CD4-positive, alpha-beta T cell treated with Interleukin-4 for 1 hour (primary cell): ENCODE measurements at regions not wholly inside any gene's neighbourhood (a gene's known extent, or its start where the extent isn't known, plus 50 kb on each side); places are given as distances from the start of the nearest gene placed in this dataset.

Experiments used
- DNase-seq, 2 donors: peaks; one replicate each; pipeline ENCODE4 v3.0.0-alpha.2; 2020 to 2022

DNA sequence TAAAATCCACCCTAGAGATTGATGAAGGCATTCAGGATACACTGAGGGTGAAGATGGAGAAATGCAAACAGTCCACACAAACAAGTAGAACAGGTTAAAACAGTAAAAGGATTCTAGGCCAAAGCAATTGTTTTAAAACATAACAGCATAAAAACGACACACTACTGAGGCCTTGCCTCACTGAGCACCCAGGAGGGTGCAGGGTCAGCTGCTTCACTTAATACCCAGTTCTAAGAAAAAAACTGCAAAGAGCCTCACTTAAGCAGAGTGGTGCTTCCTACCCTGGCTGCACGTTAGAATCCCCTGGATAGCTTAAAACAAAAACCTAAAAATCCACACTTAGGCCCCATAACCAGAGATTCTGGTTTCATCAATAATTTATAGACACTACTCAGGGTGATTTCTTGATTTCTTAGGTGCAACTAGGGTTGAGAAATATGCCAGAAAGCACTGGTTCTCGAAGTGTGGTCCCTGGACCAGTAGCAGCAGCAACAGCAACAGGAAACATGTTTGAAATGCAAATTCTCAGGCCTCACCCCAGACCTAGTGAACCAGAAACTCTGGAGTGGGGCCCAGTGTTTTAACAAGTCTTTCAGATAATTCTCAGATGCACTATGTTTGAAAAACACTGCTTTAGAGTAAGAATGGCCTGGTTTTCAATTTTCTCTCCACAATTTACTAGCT is 279.1 kb downstream of the ZEB2 start:
- no peak for DNase-seq

DNA sequence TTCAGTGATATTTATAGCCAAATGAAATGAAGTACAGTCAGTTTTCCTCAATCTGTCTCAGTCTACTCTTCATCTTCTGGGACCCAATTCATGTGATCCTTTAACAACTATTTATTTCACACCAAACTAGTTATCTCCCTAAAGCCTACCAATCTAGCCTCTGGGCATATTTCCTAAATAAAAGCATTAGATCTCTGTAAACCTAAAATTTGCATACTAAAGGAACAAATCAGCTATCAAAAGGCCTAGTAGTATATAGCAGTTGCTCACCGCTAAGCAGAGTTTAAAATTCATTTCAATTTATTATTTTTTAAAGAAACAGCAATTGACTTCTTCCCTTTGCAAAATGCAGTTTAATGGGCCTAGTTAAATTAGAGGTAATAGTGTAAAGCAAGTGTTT is 280.2 kb downstream of the ZEB2 start:
- no peak for DNase-seq

DNA sequence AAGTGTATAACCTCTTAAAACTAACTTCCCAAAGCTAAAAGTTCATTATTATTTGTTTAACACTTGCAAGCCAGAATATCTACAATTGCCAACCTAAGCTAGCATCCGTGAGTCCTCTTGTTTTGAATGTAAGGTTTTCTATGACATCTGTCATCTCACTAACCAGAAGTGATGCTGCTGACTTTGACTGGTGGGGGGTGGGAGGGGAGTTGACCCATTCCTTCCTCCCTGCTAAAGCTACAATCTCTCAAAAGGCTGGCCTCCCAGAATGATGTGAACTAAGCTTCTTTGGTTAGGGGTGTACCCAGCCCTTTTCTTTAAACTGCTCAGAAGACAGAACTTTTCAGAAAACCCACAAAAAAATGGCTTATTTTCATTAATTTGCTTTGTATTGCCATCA is 280.6 kb downstream of the ZEB2 start:
- no peak for DNase-seq

DNA sequence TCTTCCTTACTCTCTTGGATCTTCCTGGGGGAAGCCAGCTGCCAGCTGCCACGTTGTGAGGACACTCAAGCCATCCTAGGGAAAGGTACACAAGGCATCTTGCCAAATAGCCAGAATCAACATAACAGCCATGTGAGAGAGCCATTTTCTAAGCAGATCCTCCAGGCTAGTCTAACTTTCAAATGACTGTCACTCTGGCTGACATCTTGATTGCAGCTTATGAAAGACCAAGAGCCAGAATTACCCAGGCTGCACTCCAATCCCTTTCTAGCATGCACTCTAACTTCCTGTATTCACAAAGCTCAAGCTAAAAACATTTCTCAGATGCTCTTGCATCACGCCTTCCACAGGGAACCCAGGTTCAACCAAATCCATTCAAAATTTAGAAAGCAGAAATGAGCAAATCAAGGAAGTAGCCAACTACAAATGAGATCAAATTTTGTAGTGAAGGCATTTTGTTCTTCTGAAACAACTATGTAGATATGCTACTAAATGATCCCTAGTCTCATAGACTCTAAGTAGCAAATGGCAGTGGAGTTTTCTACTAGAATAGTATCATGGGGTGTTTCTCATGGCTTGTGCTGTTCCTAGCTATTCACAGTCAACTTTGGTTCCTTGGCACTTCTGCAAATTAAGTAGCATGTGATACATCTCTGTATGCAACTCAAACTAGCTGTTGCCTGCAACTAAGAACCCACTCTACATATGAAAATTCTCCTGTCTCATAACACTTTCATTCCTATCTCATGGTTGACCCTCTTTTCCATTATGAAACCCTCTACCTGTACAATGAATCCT is 281.9 kb downstream of the ZEB2 start:
- no peak for DNase-seq

DNA sequence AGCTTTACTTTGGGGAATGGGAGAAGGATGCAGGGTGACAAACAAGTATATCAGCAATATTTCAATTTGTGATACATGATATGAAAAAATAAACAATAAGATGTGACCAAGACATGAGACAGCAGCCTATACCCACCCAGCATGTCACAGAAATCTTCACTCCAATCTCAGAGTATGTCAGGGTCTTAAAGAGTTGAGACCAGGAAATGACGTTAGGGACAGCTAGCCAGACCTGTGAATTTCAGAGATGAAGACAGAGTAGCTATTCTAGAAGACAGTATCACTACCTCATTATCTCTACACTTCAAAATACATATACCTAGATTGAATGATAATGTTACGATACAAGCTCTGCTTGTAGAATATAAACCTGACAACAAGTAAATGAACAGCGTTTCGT is 282.8 kb downstream of the ZEB2 start:
- no peak for DNase-seq

DNA sequence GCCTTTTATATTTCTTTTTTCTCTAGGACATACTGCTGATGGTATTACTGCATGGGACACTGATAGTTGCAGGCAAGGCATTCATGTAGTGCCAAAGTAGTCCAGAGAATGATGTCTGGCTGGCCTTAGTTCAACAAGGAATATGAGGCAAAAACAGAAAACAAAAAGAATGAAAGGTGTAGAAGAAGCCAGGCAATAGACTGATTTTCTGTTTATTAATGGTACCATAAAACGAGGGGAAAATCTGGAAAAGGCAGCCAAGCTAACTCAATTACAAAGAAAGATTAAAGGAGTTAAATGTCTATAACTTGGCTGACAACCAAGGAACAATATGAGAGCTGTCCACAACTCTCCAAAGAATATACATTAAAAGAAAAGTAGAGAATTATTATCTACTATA is 284.9 kb downstream of the ZEB2 start:
- no peak for DNase-seq

DNA sequence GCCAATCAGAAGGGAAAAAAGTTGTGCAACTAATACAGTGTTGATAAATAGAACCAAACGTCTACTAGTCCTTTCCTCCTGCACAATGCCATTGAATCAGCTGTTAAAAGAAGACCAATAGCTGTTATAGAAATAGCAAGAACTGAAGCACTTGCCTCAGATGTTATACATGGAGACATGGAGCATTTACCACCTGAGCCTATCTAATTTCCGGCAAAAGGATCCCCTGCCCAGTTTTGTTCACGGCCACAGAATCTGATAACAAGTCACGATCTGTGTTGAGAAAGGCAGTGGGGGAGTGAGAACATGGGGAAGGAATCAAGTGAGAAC is 285.4 kb downstream of the ZEB2 start:
- no peak for DNase-seq

DNA sequence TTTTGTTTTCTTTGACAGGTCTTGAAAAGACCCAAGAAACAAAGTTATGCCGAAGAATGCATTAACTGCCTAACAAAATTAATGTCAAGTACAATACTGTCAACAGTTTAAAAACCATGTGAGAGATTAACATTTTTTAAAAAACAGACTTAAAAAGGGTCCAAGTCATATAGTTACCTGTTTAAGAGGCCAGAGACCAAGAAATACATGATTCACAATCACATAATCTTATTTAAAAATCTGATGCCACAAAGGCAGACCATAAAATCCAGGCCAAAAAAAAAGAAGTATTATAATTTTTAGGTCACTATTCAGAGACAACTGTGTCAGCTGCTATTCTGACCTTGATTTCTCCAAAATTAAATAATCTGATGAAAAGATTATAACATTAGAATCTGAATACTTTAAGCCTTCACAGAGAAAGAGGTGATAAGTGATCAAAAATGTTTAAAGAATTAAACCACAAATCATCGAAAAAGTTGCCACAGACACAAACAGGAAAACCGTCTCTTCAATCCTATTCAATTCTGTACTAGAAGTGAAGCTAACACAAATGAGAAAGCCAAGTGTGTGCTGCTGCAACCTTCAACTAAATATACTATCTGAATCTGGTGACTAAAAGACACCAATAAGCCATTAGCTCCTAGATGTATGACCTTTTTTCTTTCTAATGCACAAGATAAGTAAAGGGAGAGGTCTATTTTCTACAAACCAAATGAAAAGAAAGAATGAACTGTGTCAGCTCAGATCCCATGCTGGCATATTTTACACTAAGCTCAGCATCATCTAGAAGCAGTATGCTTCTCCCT is 286.0 kb downstream of the ZEB2 start:
- DNase-seq: peak in 1 of 2 donors; percentile 28

DNA sequence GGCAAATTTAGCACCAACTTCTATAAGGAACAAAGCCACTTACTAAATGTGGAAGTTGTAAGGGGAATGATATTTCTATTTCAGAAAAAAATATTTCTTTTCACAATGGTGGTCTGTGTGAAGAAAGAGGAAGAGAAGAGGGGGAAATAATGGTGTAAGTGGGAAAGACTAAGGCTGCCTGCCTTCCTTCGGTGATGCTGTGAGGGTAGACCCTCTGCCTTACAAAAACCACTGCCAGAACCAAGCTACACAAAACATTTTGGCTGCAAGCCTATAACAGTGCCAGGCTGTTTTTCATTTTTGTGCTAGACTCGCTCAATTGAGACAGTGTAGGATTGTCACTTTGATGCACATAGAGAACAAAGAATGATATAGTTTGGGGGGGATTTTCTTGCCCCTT is 286.6 kb downstream of the ZEB2 start:
- DNase-seq: no peak

DNA sequence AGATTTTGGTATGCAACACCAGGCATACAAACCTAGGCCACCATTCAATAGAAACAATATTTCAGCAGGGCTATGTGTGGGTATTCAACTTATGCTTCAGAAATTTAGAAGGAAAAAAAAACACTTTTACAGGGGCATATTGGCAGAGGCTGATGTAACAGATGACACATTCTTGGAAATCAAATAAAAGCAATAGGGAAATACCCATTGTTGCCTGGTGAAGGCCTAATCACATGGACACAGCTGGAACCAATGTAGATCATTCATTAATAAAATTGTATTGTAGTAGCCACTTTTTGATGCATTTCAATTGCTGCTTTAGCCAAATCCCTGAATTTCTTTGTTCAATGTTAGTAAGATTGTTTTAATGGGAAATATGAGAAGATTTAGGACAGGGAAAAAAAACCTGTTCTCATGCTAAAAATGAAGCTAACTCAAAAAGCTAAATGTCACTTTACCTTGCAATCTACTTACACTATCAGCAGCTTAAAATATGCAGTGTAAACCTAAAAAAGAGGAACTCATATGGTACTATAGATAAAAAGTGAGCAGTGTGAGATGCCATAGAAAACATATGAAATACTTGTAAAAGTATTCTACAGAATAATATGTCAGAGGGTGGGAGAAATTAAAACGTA is 289.4 kb downstream of the ZEB2 start:
- DNase-seq: no peak

DNA sequence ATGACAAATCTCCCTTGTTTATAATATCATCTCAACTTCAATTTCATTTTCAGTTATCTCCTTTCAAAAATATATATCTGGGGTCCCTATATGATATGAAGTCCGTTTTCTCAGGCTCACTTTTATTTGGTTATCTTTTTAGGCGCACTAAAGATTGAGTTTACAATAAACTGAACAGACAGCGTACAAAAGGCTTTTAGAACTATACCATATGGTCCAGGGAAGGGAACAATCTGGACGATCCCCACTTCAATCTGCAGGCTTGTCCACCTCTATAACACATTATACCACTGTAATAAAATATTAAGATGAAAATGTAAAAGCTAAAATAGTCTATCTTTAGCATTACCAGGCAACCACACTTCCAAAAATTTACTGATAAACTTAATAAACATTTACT is 289.9 kb downstream of the ZEB2 start:
- DNase-seq: no peak

DNA sequence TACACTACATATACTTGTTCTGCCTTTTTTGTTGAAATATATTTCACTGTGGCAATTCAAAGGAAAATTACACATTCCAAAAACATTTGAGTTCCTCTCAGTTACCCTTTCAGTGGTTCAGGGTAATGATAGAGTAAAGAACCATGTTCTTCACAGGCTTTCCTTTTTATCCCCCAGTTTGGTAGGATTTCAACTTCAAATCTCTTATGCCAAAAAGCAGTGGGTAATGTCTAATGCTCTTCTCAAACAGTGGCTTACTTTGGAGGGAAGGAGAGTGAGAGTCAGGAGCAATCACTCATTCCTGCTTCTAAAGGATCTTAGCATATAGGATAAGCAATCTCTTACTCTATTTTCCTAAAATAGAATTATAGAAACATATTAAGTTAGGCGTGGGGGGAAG is 290.6 kb downstream of the ZEB2 start:
- DNase-seq: no peak

DNA sequence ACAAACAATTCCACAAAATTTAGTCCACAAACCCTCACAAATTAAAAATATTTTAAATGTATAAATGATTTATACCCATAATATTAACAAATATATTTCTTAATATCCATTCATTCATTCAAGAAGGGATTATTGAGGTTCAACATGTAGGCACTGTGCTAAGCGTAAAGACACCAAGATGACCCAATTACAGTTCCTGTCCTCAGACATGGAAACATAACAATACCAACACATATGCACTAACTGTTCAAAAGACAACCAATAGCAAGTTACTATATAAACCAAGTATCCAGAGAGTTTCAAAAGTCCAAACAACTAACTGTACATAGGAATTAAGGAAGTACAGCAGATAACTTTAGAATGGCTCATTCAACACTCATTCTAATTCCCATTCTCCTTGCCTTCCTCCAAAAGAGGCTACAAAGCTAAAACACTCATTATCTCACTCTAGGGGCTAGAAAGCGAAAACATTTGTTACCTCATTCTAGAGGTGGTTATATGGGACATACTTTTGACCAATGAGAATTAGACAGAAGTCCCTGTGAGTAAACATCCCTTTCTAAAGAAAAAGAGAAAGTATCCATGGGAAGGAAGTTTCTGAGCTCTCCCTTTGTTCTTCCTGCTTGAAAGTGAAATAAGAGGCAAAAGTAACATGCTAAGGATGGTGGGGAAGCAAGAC is 292.4 kb downstream of the ZEB2 start:
- no peak for DNase-seq

DNA sequence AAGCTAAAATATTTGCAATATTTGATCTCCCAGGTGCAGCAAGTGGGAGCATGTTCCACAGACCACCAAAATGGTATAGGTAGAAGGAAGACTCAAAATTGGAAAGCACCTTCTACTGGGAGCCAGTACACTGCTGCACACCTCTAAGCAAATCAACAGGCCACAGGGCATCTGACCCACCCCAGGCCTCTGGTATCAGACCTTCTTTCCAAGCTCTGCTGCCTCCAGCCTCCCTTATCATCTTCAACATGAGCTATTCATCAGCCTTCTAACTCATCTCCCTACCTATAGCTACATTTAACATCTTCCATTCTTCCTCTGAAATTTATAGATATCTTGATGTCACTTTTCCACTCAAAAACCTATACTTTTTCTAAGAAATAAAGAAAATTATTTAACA is 294.8 kb downstream of the ZEB2 start:
- DNase-seq: no peak

DNA sequence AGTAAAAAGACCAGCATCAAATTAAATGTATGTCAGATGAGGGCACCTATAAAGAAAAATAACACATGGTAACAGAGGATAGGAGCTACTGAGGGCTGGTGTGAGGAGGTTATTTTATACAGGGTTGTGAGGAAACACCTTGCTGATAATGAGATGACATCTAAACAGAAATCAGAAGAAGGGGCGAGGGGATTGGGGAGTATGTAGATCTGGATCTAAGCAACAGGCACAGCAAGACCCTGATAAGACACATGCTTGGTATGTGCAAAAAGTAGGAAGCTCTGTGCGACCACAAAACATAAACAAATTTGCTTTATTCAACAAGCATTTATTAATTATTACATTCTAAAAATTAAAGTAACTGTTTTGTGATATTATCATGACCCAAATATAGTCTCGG is 295.4 kb downstream of the ZEB2 start:
- DNase-seq: no peak

DNA sequence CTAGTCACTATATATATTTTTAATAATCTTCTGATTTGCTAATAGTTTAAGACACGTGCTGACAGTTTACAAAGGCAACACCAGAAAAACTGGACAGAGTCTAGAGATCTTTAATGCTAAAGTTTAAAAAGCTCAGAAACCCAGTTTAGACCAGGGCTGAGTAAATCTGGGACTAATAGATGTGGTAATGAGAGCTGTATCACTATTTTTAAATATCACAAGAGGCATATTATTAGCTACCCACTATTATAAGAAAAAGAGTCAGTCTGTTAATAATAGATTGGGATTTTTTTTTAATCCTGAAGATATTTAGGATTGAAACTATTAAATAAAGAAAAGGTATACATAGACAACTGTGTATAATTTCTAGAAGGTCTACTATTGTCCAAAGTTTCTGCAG is 299.9 kb downstream of the ZEB2 start:
- no peak for DNase-seq

DNA sequence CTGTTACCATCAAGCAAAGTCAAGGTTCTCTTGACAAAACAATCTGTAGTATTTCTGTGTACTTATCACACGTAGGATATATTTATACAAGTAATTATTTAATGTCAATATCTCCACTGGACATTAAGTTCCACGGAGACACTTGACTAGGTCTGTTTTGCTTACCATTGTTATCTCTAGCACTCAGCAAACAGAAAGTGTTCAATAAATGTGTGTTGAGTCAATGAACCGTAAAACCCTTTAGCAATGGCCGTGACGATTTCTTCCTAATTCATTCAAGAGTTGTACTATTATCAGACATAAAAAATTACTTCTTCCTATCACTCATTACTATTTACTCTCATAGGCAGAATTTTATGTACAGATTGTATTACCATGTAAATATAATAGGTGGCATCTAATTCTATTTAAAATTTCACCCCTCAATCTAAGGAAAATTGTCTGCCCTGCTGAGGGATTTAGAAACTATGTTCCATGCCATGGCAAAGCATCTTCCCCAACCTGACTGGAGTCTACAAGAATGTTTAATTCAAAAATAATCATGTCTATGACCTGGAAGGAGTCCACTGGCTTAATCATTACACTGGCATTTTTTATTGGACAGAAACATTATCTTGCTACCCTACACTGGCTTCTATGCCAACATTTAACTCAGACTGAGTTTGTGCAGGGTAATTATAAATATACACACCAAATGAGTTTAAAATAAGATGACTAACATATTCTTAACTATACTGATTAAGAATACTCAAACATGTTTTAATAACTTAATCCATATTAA is 301.9 kb downstream of the ZEB2 start:
- no peak for DNase-seq

DNA sequence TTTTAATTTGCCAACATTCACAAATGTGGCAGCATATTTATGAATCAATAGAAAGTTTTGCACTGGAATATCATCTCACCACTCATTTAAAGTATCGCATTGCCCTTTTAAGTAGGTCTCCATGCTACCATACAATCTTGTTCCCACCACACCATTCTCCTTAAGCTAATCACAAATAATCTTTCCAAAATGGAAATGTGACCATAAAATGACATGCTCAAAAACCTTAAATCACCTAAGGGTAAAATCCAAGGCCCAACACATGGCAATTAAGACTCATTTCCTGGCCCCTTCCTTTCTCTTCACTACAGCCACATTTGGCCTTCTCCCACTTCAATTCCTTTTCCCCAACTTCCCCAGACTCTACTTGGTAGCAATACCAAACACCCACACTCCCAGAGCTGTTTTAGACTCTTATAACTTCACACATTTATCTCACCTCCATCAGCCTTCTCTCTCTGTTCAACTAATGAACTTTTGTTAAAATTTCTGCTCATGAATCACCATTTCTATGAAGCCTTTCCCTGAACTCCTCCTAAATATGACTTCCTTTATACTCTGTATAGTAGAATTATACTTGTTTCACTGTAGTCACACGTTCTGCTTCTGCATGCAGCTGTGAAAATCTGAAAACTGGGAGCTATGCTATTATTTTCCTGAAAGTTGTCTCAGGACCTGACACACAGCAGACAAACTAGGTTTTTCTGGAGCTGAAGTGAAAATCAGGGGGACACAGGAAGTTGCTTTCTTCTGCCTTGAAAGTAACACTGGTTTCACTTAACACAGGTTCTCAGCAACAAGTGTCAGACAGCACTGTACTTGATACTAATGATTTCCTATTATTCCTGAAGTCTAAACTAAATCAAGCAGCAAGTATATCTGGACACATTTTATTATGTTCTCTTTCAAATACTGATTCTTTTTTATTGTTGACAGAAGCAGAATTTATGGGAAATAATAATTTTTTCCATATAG is 303.9 kb downstream of the ZEB2 start:
- peak in 1 of 2 donors; percentile 28 for DNase-seq

DNA sequence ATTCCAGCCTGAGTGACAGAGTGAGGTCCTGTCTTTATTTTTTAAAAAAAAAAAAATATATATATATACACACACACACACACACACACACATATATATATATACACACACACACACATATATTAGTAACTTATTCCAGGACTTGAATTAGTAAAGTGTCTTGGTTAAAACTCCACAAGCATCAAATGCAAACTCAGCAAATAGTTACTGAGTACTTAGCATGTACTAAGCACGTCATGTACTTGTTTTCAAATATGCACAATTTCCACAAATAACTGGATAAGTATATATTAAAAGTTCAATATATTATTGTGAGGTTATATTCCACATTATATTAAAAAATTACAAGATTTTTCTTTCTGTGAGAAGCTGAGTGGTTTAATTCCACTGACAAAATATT is 304.7 kb downstream of the ZEB2 start:
- no peak for DNase-seq

DNA sequence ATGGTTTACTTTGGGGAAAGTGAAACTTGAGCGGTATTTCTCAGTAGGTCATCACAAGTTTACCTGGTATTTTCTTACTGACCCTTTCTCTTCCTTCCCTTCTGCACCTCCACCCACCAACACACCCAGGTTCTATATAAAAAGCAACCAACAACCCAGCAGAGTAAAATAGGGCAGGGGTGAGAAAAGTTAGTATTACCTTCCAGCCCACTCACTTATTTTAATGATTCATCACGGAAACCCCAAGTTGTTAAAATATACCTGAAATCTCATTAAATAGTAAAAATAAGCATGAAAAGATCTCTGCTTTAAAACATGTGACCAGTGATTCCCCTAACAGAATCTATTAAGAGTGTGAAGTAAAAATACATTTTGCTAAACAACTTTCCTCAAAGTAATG is 306.1 kb downstream of the ZEB2 start:
- peak in 1 of 2 donors; percentile 24 for DNase-seq

DNA sequence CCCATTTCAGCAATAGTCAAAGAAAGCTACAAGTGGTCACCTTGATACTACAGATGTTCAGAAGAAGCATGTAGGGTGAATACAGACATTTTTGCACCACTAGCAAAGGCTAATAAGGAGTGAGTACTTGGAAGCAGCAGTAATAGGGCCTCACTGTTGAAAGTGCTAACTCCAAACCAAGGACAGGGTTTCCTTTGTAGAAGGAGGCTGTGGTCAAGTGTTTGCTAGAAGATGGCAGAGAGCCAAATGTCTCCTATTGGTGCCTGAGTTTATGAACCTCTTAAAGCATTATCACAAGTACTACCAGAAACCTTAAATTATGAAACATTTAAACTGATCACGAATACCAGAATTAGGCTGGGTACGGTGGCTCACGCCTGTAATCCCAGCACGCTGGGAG is 308.1 kb downstream of the ZEB2 start:
- DNase-seq: no peak
